ENCODE measurements at regions not wholly inside any gene's neighbourhood (a gene's known extent, or its start where the extent isn't known, plus 50 kb on each side); places are given as distances from the start of the nearest gene placed in this dataset.

DNA sequence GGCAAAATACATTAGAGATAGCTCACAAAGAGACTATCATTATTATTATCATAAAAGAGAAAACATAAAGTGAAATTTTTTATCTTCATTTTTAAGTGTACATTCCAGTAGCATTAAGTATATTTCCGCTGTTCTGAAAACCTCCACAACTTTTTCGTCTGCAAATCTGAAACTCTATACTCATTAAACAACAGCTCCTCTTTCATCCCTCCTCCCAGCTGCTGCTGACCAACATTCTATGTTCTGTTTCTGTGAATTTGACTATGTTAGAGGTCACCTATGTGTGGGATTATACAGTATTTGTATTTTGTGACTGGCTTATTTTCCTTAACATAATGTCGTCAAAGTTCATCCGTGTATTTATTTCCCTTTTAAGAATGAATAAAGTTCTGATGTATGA, 429.3 kb upstream of the TPK1 start:
- Histone ChIP-seq H3K4me3 (no peak overlapping the region), H3K9me3 (no peaks in the 10 kb centered on the region), H3K27ac (no peak overlapping the region), H3K4me2 (no peak overlapping the region), H3K4me1 (no peaks in the 10 kb centered on the region)
- 27% methylated on average over 4 of the region's 4 CpGs for WGBS (ENCODE audit: missing lambda C conversion rate)
- ATAC-seq (no peak), DNase-seq (ENCODE audit: low read depth in 1 of 2, low spot score in 1 of 2) (no peak), FAIRE-seq (no peak)
- POLR2A ChIA-PET = no interaction called here
- TF ChIP-seq EHF (CRISPR knock-in tag; IDR thresholded peaks at IDR 0.05) (no peak), JUNB (IDR thresholded peaks at IDR 0.05) (no peak), SMC3 (IDR thresholded peaks at IDR 0.05) (no peak), HDAC2 (IDR thresholded peaks at IDR 0.05) (no peak), POLR2AphosphoS2 (conservative IDR thresholded peaks at IDR 0.05; ENCODE audit: low read length) (no peak), FOSL2 (IDR thresholded peaks at IDR 0.05) (no peak), FOSL2 (CRISPR knock-in tag; IDR thresholded peaks at IDR 0.05) (no peak), JUN (IDR thresholded peaks at IDR 0.05) (no peak), EHMT2 (IDR thresholded peaks at IDR 0.05; ENCODE audit: low read depth) (no peak), CHD2 (IDR thresholded peaks at IDR 0.05; ENCODE audit: low read length, partially characterized antibody) (no peak), CHD4 (IDR thresholded peaks at IDR 0.05; ENCODE audit: borderline replicate concordance) (no peak), TP53 (CRISPR knock-in tag; IDR thresholded peaks at IDR 0.05) (no peak), HEYL (CRISPR knock-in tag; IDR thresholded peaks at IDR 0.05) (no peak), CBX2 (IDR thresholded peaks at IDR 0.05; ENCODE audit: borderline replicate concordance, low read depth) (no peak), RARB (CRISPR knock-in tag; IDR thresholded peaks at IDR 0.05) (no peak), BHLHE40 (IDR thresholded peaks at IDR 0.05; ENCODE audit: low read depth, low read length) (no peak)
- TF ChIP-seq, protein P1, sequence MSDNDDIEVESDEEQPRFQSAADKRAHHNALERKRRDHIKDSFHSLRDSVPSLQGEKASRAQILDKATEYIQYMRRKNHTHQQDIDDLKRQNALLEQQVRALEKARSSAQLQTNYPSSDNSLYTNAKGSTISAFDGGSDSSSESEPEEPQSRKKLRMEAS (IDR thresholded peaks at IDR 0.05) = no peak
- TF ChIP-seq, protein P2, sequence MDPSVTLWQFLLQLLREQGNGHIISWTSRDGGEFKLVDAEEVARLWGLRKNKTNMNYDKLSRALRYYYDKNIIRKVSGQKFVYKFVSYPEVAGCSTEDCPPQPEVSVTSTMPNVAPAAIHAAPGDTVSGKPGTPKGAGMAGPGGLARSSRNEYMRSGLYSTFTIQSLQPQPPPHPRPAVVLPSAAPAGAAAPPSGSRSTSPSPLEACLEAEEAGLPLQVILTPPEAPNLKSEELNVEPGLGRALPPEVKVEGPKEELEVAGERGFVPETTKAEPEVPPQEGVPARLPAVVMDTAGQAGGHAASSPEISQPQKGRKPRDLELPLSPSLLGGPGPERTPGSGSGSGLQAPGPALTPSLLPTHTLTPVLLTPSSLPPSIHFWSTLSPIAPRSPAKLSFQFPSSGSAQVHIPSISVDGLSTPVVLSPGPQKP (IDR thresholded peaks at IDR 0.05; ENCODE audit: low read depth, low read length) = no peak
- TF ChIP-seq, protein P3, sequence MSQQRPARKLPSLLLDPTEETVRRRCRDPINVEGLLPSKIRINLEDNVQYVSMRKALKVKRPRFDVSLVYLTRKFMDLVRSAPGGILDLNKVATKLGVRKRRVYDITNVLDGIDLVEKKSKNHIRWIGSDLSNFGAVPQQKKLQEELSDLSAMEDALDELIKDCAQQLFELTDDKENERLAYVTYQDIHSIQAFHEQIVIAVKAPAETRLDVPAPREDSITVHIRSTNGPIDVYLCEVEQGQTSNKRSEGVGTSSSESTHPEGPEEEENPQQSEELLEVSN (IDR thresholded peaks at IDR 0.05; ENCODE audit: borderline replicate concordance, low read depth) = no peak
- CTCF ChIA-PET = no interaction called here

DNA sequence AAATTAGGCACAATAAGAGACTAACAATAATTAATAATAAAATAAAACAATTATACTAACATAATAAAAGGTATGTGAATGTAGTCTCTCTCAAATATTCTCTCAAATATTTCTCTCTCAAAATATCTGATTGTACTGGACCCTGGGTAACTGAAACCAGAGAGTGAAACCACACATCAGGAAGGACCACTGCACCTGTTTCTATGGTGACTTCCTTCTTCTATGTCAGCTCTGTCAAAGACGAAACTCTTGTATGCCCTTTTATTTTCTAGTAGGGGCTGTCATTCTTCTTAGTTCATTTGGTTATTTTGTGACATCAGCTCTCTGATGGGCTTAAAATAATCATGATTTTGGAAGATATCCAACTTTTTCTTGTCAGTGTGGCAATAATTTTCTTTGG, 428.0 kb upstream of the TPK1 start:
- H3K4me2 ChIP-seq = no peak overlapping the region
- H3K4me3 ChIP-seq = no peak overlapping the region
- CTCF ChIA-PET = no interaction called here
- TF ChIP-seq HOXB13 (CRISPR knock-in tag; IDR thresholded peaks at IDR 0.05; ENCODE audit: low read depth) (no peak), KDM1A (IDR thresholded peaks at IDR 0.05; ENCODE audit: low read depth) (no peak), RCOR1 (IDR thresholded peaks at IDR 0.05; ENCODE audit: low read depth, low read length) (no peak), MAFK (IDR thresholded peaks at IDR 0.05; ENCODE audit: partially characterized antibody) (no peak)
- no peaks in the 10 kb centered on the region for H3K9me3 ChIP-seq
- POLR2A ChIA-PET = no interaction called here
- no peaks in the 10 kb centered on the region for H3K4me1 ChIP-seq
- no peak for DNase-seq (ENCODE audit: low read depth in 1 of 2, low spot score in 1 of 2)
- H3K27ac ChIP-seq = no peak overlapping the region
- no peak for FAIRE-seq
- 0% methylated on average over 1 of the region's 1 CpG for WGBS (ENCODE audit: missing lambda C conversion rate)
- ATAC-seq = no peak

DNA sequence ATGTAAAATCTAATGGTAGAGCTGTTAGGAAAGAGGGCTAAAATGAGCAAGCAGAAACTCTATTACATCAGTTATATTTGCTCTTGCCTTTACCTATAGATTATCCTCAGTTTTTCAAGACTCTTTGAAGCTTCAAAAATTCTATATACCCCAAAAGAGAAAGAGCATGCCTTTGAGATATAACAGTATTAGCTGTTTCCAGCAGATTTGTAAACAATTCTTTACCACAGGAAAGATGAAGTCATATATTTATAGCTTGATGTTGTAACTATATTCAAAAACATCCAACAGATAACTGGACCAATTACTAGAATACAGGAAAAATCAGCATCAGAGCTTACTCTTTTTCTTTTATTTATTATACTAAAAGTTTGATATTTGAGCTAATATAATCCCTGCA, 416.2 kb upstream of the TPK1 start:
- Histone ChIP-seq H3K9me3 (no peaks in the 10 kb centered on the region; the same call in 2 of the 3 replicates), H3K4me1 (no peaks in the 10 kb centered on the region), H3K4me3 (no peak overlapping the region), H3K27ac (no peak overlapping the region), H3K4me2 (no peak overlapping the region)
- FAIRE-seq (no peak), ATAC-seq (no peak), DNase-seq (ENCODE audit: low read depth in 1 of 2, low spot score in 1 of 2) (no peak)
- TF ChIP-seq CBX2 (IDR thresholded peaks at IDR 0.05; ENCODE audit: borderline replicate concordance, low read depth) (no peak), FOSB (CRISPR knock-in tag; IDR thresholded peaks at IDR 0.05) (no peak), ZSCAN20 (CRISPR knock-in tag; IDR thresholded peaks at IDR 0.05) (no peak), ZFP36 (IDR thresholded peaks at IDR 0.05; ENCODE audit: borderline replicate concordance, partially characterized antibody) (no peak), MAFK (IDR thresholded peaks at IDR 0.05; ENCODE audit: partially characterized antibody) (no peak), RAD21 (conservative IDR thresholded peaks at IDR 0.05 in 1 of 2, IDR thresholded peaks at IDR 0.05 in 1 of 2) (no peak), CEBPB (IDR thresholded peaks at IDR 0.05) (no peak), CBX8 (IDR thresholded peaks at IDR 0.05) (no peak), RCOR1 (IDR thresholded peaks at IDR 0.05; ENCODE audit: low read depth, low read length) (no peak), CHD2 (IDR thresholded peaks at IDR 0.05; ENCODE audit: low read length, partially characterized antibody) (no peak), ESRRA (IDR thresholded peaks at IDR 0.05; ENCODE audit: borderline replicate concordance, low read length) (no peak), FOSL2 (IDR thresholded peaks at IDR 0.05) (no peak), FOSL2 (CRISPR knock-in tag; IDR thresholded peaks at IDR 0.05) (no peak), FOXS1 (CRISPR knock-in tag; IDR thresholded peaks at IDR 0.05) (no peak), SMC3 (IDR thresholded peaks at IDR 0.05) (no peak)
- ChIA-PET POLR2A (no interaction called here), CTCF (no interaction called here)

All from A549 (cell line).